CD1c-positive myeloid dendritic cell (primary cell): ENCODE measurements at regions not wholly inside any gene's neighbourhood (a gene's known extent, or its start where the extent isn't known, plus 50 kb on each side); places are given as distances from the start of the nearest gene placed in this dataset.

Experiments used
- DNase-seq: peaks from one replicate; pipeline ENCODE4 v3.0.0-alpha.2; 2016; ENCODE audit errors: extremely low spot score

GRCh38 chr2:217444932-217445331, 557.9 kb downstream of the TNS1 start:
- no peak for DNase-seq

- no peak for DNase-seq
Observed at GRCh38 chr2:217444509-217444908, 558.3 kb downstream of the TNS1 start.

- DNase-seq = no peak
Observed at GRCh38 chr2:217443601-217444000, 559.2 kb downstream of the TNS1 start.

GRCh38 chr2:217440000-217440399, 562.8 kb downstream of the TNS1 start:
- DNase-seq = no peak

- peak; percentile 20 for DNase-seq
Observed at GRCh38 chr2:217438821-217439220, 564.0 kb downstream of the TNS1 start.

- no peak for DNase-seq
Observed at GRCh38 chr2:217438136-217438535, 564.7 kb downstream of the TNS1 start.

- DNase-seq = no peak
Observed at GRCh38 chr2:217437290-217437870, 565.4 kb downstream of the TNS1 start.

GRCh38 chr2:217436386-217436785, 566.4 kb downstream of the TNS1 start:
- no peak for DNase-seq

- DNase-seq = peak; percentile 77
Observed at GRCh38 chr2:217434180-217434975, 568.4 kb downstream of the TNS1 start.

GRCh38 chr2:217433522-217433921, 569.3 kb downstream of the TNS1 start:
- no peak for DNase-seq

GRCh38 chr2:217431577-217432269, 571.1 kb downstream of the TNS1 start:
- no peak for DNase-seq

GRCh38 chr2:217430916-217431576, 571.2 kb upstream of the TNP1 start:
- no peak for DNase-seq

- no peak for DNase-seq
Observed at GRCh38 chr2:217429981-217430500, 570.2 kb upstream of the TNP1 start.

- DNase-seq = no peak
Observed at GRCh38 chr2:217421834-217422233, 562.0 kb upstream of the TNP1 start.

- DNase-seq = no peak
Observed at GRCh38 chr2:217420854-217421253, 561.0 kb upstream of the TNP1 start.

- DNase-seq = no peak
Observed at GRCh38 chr2:217419055-217419671, 559.3 kb upstream of the TNP1 start.

- no peak for DNase-seq
Observed at GRCh38 chr2:217418544-217418943, 558.7 kb upstream of the TNP1 start.

GRCh38 chr2:217418090-217418489, 558.2 kb upstream of the TNP1 start:
- no peak for DNase-seq

GRCh38 chr2:217417536-217417935, 557.7 kb upstream of the TNP1 start:
- DNase-seq = no peak

- peak; percentile 23 for DNase-seq
Observed at GRCh38 chr2:217415316-217415715, 555.5 kb upstream of the TNP1 start.

- DNase-seq = no peak
Observed at GRCh38 chr2:217414429-217414828, 554.6 kb upstream of the TNP1 start.

GRCh38 chr2:217413193-217413592, 553.3 kb upstream of the TNP1 start:
- DNase-seq = no peak
